Pancreas (tissue), 10 donors: ENCODE measurements at regions not wholly inside any gene's neighbourhood (a gene's known extent, or its start where the extent isn't known, plus 50 kb on each side); places are given as distances from the start of the nearest gene placed in this dataset.

Experiments used
- ATAC-seq, 4 donors: fragments of 200-7000 bp; cut with Tn5 transposase; one replicate each; pipeline versions ENCODE4 v1.8.0 to v1.9.1; 2020; ENCODE audit warnings: mild to moderate bottlenecking in 4 of 4, moderate library complexity in 4 of 4
- DNase-seq, 6 donors: peaks; one replicate each; pipeline ENCODE4 v3.0.0-alpha.2; 2020
- FAIRE-seq: peaks from 2 replicates; lab custom pipeline; 2012; peaks lifted over from hg19 to GRCh38; lab: Jason Lieb, UNC
- H3K27ac ChIP-seq, 4 donors: fragments of 200-600 bp; sonication (generic); 1 replicate in 3 of 4; 2 replicates in 1 of 4; pipeline versions ENCODE4 v1.5.0 to v1.8.0; 2020
- H3K27me3 ChIP-seq, 4 donors: fragments of 200-600 bp; one replicate each; pipeline ENCODE4 v1.8.0; 2021
- H3K36me3 ChIP-seq, 3 donors: fragments of 200-600 bp; sonication (generic) in 1 of 3; one replicate each; pipeline versions ENCODE4 v1.5.0 to v1.8.0; 2020 to 2021
- H3K4me1 ChIP-seq, 3 donors: fragments of 200-600 bp; one replicate each; pipeline ENCODE4 v1.8.0; 2021
- H3K4me3 ChIP-seq, 4 donors: fragments of 200-600 bp; sonication (generic) in 2 of 4; one replicate each; pipeline versions ENCODE4 v1.5.0 to v1.8.0; 2020 to 2021
- H3K9me3 ChIP-seq, 4 donors: fragments of 200-600 bp; one replicate each; pipeline ENCODE4 v1.8.0; 2021
- CTCF ChIP-seq, 4 donors: fragments of 200-600 bp; sonication (generic) in 3 of 4; IDR thresholded peaks; one replicate each; pipeline versions ENCODE4 v1.5.0 to v1.8.0; 2021; ENCODE audit warnings: antibody characterized with exemption in 4 of 4
- WGBS, 2 donors: extraction: QIAGEN DNeasy Blood & Tissue Kit; methylation state at CpG; one replicate each; pipeline ENCODE4 v1.1.7; 2013; 5-methylcytosine and 5-hydroxymethylcytosine counted together
- intact Hi-C, 3 donors: fragments of 100-400 bp; cut with DNase I; formaldehyde crosslinking; loops; one replicate each; pipeline versions ENCODE4 v1.11.1 to v1.14.2; 2022
- donor health status: healthy with polysubstance abuse.
- donor health status: DM: no; HTN: no; CAD: no; lungs with moderate emphysema.
- donor health status: DM: no; HTN: no; CAD: no.
- donor health status: control.
- donor health status: control.
- donor health status: Bipolar disorder and iron deficiency.
- donor health status: DM: yes; HTN: yes; CAD: no.
- donor health status: DM: no; HTN: no; CAD: no.
- donor health status: DM: no; HTN: no; CAD: no.
- donor health status: DM: yes; HTN: yes; CAD: no.

DNA sequence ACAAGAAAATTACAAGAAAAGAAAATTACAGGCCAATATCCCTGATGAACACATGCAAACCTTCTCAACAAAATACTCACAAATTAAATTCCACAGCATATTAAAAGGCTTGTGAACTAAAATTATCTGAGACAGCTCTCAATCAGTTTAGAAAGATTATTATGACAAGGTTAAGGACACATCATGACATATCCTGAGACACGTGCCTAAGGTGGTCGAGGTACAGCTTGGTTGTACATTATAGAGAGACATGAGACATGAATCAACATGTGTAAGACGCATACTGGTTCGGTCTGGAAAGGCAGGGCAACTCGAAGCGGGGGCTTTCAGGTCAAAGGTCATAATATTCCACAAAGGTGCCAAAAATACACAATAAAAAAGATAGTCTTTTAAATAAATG is 598.3 kb upstream of the REG3G start:
- FAIRE-seq: no peak
- no peak for ATAC-seq
- 65 to 79% methylated on average over 6 of the region's 6 CpGs for WGBS, 2 donors

DNA sequence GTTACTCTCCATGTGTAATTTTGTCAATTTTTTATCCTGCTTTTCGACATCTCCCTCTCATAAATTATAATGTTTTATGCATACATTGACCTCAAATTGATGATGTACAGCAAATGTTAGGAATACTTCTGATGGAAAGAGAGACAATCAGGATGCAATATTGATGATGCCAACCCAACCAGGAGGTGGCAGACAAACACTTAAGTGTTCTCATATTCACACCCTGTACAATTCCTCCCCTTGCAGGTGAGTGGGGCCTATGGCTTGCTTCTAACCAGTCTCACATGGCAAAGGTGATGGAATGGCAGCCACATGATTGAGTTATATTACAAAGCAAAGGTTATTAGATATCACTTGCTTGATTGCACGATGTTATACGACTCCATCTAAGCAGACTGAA is 594.3 kb upstream of the REG3G start:
- no peak for TF ChIP-seq CTCF (IDR thresholded peaks at IDR 0.05)
- H3K9me3 ChIP-seq: no peaks in the 10 kb centered on the region
- no peak overlapping the region for H3K4me3 ChIP-seq
- intact Hi-C loops: no loop called here
- H3K4me1 ChIP-seq: no peaks in the 10 kb centered on the region
- no peak for ATAC-seq
- peak in 1 of 6 donors; percentile 10 for DNase-seq
- H3K27me3 ChIP-seq: no peaks in the 10 kb centered on the region
- H3K27ac ChIP-seq: no peak overlapping the region
- H3K36me3 ChIP-seq: no peaks in the 10 kb centered on the region
- FAIRE-seq: no peak
- WGBS, 2 donors: 64 to 66% methylated on average over 3 of the region's 3 CpGs

More for the DNA sequence above, 598.3 kb upstream of the REG3G start:
- H3K27ac ChIP-seq: no peak overlapping the region
- DNase-seq: no peak
- no peaks in the 10 kb centered on the region for H3K36me3 ChIP-seq
- no peak overlapping the region for H3K4me3 ChIP-seq
- no peak for TF ChIP-seq CTCF (IDR thresholded peaks at IDR 0.05)
- H3K27me3 ChIP-seq: no peaks in the 10 kb centered on the region
- no peaks in the 10 kb centered on the region for H3K9me3 ChIP-seq
- no peaks in the 10 kb centered on the region for H3K4me1 ChIP-seq
- intact Hi-C loops: no loop called here

GRCh38 chr2:78439122-78439521 is 586.4 kb upstream of the REG3G start:
- DNase-seq: no peak

GRCh38 chr2:78455586-78455985 is 569.9 kb upstream of the REG3G start:
- H3K4me1 ChIP-seq: no peaks in the 10 kb centered on the region
- WGBS, 2 donors: 11 to 16% methylated on average over 2 of the region's 2 CpGs
- H3K27ac ChIP-seq: no peak overlapping the region
- no peaks in the 10 kb centered on the region for H3K27me3 ChIP-seq
- ATAC-seq (no peak), FAIRE-seq (no peak), DNase-seq (no peak)
- intact Hi-C loops: no loop called here
- H3K4me3 ChIP-seq: no peak overlapping the region
- H3K36me3 ChIP-seq: no peaks in the 10 kb centered on the region
- no peak for TF ChIP-seq CTCF (IDR thresholded peaks at IDR 0.05)
- peaks cover 0 to 3% (median 0%) of the 10 kb centered on the region in 4 donors for H3K9me3 ChIP-seq

More at GRCh38 chr2:78439122-78439521, 586.4 kb upstream of the REG3G start:
- intact Hi-C loops: no loop called here
- no peak for TF ChIP-seq CTCF (IDR thresholded peaks at IDR 0.05)
- FAIRE-seq (no peak), ATAC-seq (no peak)
- Histone ChIP-seq H3K27me3 (no peaks in the 10 kb centered on the region), H3K4me1 (no peaks in the 10 kb centered on the region), H3K4me3 (no peak overlapping the region), H3K27ac (no peak overlapping the region), H3K9me3 (peaks cover 0 to under 1% (median 0%) of the 10 kb centered on the region in 4 donors), H3K36me3 (no peaks in the 10 kb centered on the region)
- WGBS, 2 donors: 33 to 54% methylated on average over 2 of the region's 2 CpGs

DNA sequence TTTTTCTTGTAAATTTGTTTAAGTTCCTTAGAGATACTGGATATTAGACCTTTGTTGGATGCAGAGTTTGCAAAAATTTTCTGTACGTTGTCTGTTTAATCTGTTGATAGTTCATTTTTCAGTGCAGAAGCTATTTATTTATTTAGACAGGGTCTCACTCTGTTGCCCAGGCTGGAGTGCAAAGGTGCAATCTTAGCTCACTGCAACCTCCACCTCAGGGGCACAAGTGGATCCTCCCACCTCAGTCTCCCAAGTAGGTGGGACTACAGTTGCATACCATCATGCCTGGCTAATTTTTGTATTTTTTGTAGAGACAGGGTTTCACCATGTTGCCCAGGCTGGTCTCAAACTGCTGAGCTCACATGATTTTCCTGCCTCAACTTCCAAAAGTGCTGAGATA is 568.2 kb upstream of the REG3G start:
- H3K9me3 ChIP-seq: no peaks in the 10 kb centered on the region
- intact Hi-C loops: no loop called here
- no peak for DNase-seq
- no peaks in the 10 kb centered on the region for H3K27me3 ChIP-seq
- H3K4me1 ChIP-seq: no peaks in the 10 kb centered on the region
- FAIRE-seq: no peak
- no peak overlapping the region for H3K4me3 ChIP-seq
- TF ChIP-seq CTCF (IDR thresholded peaks at IDR 0.05): no peak
- H3K36me3 ChIP-seq: no peaks in the 10 kb centered on the region
- 36 to 61% methylated on average over 1 of the region's 1 CpG for WGBS, 2 donors
- no peak for ATAC-seq
- no peak overlapping the region for H3K27ac ChIP-seq
